GM12891 (cell line): ENCODE measurements at regions not wholly inside any gene's neighbourhood (a gene's known extent, or its start where the extent isn't known, plus 50 kb on each side); places are given as distances from the start of the nearest gene placed in this dataset.

Experiments used
- POLR2A ChIP-seq: IDR thresholded peaks from 2 replicates; pipeline ENCODE4 v1.6.1; 2011; ENCODE audit warnings: low read depth, low read length, control low read depth
- POLR2AphosphoS5 ChIP-seq: IDR thresholded peaks from 2 replicates; pipeline ENCODE4 v1.6.1; 2011; ENCODE audit warnings: low read depth, low read length, control low read depth
- POU2F2 ChIP-seq: IDR thresholded peaks from 2 replicates; pipeline ENCODE4 v1.6.1; 2011; ENCODE audit warnings: low read depth, mild to moderate bottlenecking, control low read depth, low read length, moderate library complexity
- SPI1 ChIP-seq: IDR thresholded peaks from 2 replicates; pipeline ENCODE4 v1.6.1; 2011; ENCODE audit warnings: low read depth, low read length, control low read depth
- TAF1 ChIP-seq: IDR thresholded peaks from 2 replicates; pipeline ENCODE4 v1.6.1; 2011; ENCODE audit warnings: low read depth, low read length, control low read depth

GRCh38 chr2:144718376-144718775 lies 198.5 kb upstream of the ZEB2 start:
- TF ChIP-seq POLR2A (no peak), POLR2AphosphoS5 (no peak), SPI1 (no peak), POU2F2 (no peak), TAF1 (no peak)
